Left ventricle myocardium inferior (tissue), 1 donor: ENCODE measurements at regions not wholly inside any gene's neighbourhood (a gene's known extent, or its start where the extent isn't known, plus 50 kb on each side); places are given as distances from the start of the nearest gene placed in this dataset.

Source experiments
- DNase-seq: peaks from one replicate; pipeline ENCODE4 v3.0.0-alpha.2; 2020
- H3K27ac ChIP-seq: fragments of 200-600 bp; replicated peaks from 2 replicates; pipeline ENCODE4 v1.8.0; 2021
- H3K27me3 ChIP-seq: fragments of 200-600 bp; 2 replicates; pipeline ENCODE4 v1.8.0; 2021; ENCODE audit warnings: low read depth
- H3K36me3 ChIP-seq: fragments of 200-600 bp; 2 replicates; pipeline ENCODE4 v1.8.0; 2021
- H3K4me1 ChIP-seq: fragments of 200-600 bp; 2 replicates; pipeline ENCODE4 v1.8.0; 2021
- H3K4me3 ChIP-seq: fragments of 200-600 bp; 2 replicates; pipeline ENCODE4 v1.8.0; 2021; ENCODE audit warnings: mild to moderate bottlenecking, moderate library complexity
- H3K9me3 ChIP-seq: fragments of 200-600 bp; replicated peaks from 2 replicates; pipeline ENCODE4 v1.8.0; 2021
- CTCF ChIP-seq: fragments of 200-600 bp; IDR thresholded peaks from 2 replicates; pipeline ENCODE4 v1.8.0; 2021; ENCODE audit warnings: antibody characterized with exemption, mild to moderate bottlenecking, borderline replicate concordance
- intact Hi-C: fragments of 100-400 bp; cut with micrococcal nuclease; formaldehyde crosslinking; loops from one replicate; pipeline ENCODE4 v1.11.0; 2022
- donor health status: DM: no; HTN: yes; CAD: no; lungs with severe emphysema.

- intact Hi-C loops = no loop called here
- no peak for DNase-seq
- no peaks in the 10 kb centered on the region for H3K27me3 ChIP-seq
- H3K27ac ChIP-seq = peak overlapping the region; percentile 64
- no peaks in the 10 kb centered on the region for H3K9me3 ChIP-seq
- TF ChIP-seq CTCF = no peak
- peaks cover 35% of the 10 kb centered on the region for H3K4me1 ChIP-seq
- no peaks in the 10 kb centered on the region for H3K36me3 ChIP-seq
- no peak overlapping the region for H3K4me3 ChIP-seq
These were observed 494.3 kb downstream of the COG6 start for GRCh38 chr13:40149611-40150274.

- Histone ChIP-seq H3K4me3 (no peak overlapping the region), H3K27ac (no peak overlapping the region), H3K27me3 (no peaks in the 10 kb centered on the region), H3K4me1 (peaks cover 29% of the 10 kb centered on the region), H3K9me3 (no peaks in the 10 kb centered on the region), H3K36me3 (no peaks in the 10 kb centered on the region)
- no peak for TF ChIP-seq CTCF
- DNase-seq = no peak
- intact Hi-C loops = no loop called here
These were observed 496.2 kb downstream of the COG6 start for GRCh38 chr13:40151673-40152072.

GRCh38 chr13:40152145-40152544, 496.7 kb downstream of the COG6 start:
- TF ChIP-seq CTCF = no peak
- no peak overlapping the region for H3K4me3 ChIP-seq
- no peak for DNase-seq
- no peaks in the 10 kb centered on the region for H3K36me3 ChIP-seq
- H3K4me1 ChIP-seq = peaks cover 27% of the 10 kb centered on the region
- no peaks in the 10 kb centered on the region for H3K27me3 ChIP-seq
- no peaks in the 10 kb centered on the region for H3K9me3 ChIP-seq
- H3K27ac ChIP-seq = no peak overlapping the region
- intact Hi-C loops = no loop called here

GRCh38 chr13:40152922-40153321, 497.5 kb downstream of the COG6 start:
- H3K9me3 ChIP-seq = no peaks in the 10 kb centered on the region
- no peak for TF ChIP-seq CTCF
- H3K36me3 ChIP-seq = no peaks in the 10 kb centered on the region
- no peaks in the 10 kb centered on the region for H3K27me3 ChIP-seq
- intact Hi-C loops = no loop called here
- H3K4me3 ChIP-seq = no peak overlapping the region
- H3K27ac ChIP-seq = no peak overlapping the region
- peaks cover 27% of the 10 kb centered on the region for H3K4me1 ChIP-seq
- DNase-seq = no peak

- intact Hi-C loops = no loop called here
- Histone ChIP-seq H3K27ac (no peak overlapping the region), H3K27me3 (no peaks in the 10 kb centered on the region), H3K4me1 (peaks cover 25% of the 10 kb centered on the region), H3K9me3 (no peaks in the 10 kb centered on the region), H3K36me3 (no peaks in the 10 kb centered on the region), H3K4me3 (no peak overlapping the region)
- DNase-seq = no peak
- no peak for TF ChIP-seq CTCF
These were observed 498.1 kb downstream of the COG6 start for GRCh38 chr13:40153516-40153915.
